SU-DHL-6 (cell line): ENCODE measurements at regions not wholly inside any gene's neighbourhood (a gene's known extent, or its start where the extent isn't known, plus 50 kb on each side); places are given as distances from the start of the nearest gene placed in this dataset.

Experiments
- H2AFZ ChIP-seq: fragments of 200-600 bp; sonication (generic); 2 replicates; pipeline ENCODE4 v1.6.1; 2014; ENCODE audit warnings: low read depth, mild to moderate bottlenecking, moderate library complexity, mixed read lengths, antibody characterized with exemption, low read length; ENCODE audit not compliant: severe bottlenecking
- H3F3A ChIP-seq: fragments of 200-600 bp; shearing (Covaris generic); 2 replicates; pipeline ENCODE4 v1.6.0; 2016; ENCODE audit warnings: antibody characterized with exemption, mild to moderate bottlenecking; ENCODE audit not compliant: insufficient read depth
- H3K27ac ChIP-seq: fragments of 200-600 bp; sonication (generic); 2 replicates; pipeline ENCODE4 v1.5.1; 2016; ENCODE audit warnings: low read depth, mild to moderate bottlenecking, low read length, moderate library complexity, mixed read lengths
- H3K27me3 ChIP-seq: fragments of 200-600 bp; sonication (generic), shearing (Covaris generic); 2 replicates; pipeline ENCODE4 v1.6.0; 2014; ENCODE audit warnings: mild to moderate bottlenecking, low read length
- H3K36me3 ChIP-seq: fragments of 200-600 bp; sonication (generic); 2 replicates; pipeline ENCODE4 v1.6.1; 2014; ENCODE audit warnings: mild to moderate bottlenecking, low read length, mixed read lengths
- H3K4me2 ChIP-seq: fragments of 300-600, 200-600 bp; shearing (Covaris generic), sonication (generic); 2 replicates; pipeline ENCODE4 v1.6.0; 2014; ENCODE audit warnings: low read length, low read depth, mild to moderate bottlenecking; ENCODE audit not compliant: poor library complexity, severe bottlenecking
- H3K4me3 ChIP-seq: fragments of 200-600 bp; sonication (generic); 2 replicates; pipeline ENCODE4 v1.5.1; 2014; ENCODE audit warnings: antibody characterized with exemption, low read length, mild to moderate bottlenecking, mixed read lengths; ENCODE audit not compliant: insufficient read depth, poor library complexity, severe bottlenecking
- H3K79me2 ChIP-seq: fragments of 200-600 bp; sonication (generic); 2 replicates; pipeline ENCODE4 v1.6.1; 2014; ENCODE audit warnings: mild to moderate bottlenecking, low read length, moderate library complexity; ENCODE audit not compliant: insufficient read depth
- H3K9ac ChIP-seq: fragments of 200-600 bp; sonication (generic); 2 replicates; pipeline ENCODE4 v1.7.0; 2014; ENCODE audit warnings: mild to moderate bottlenecking, low read length
- H3K9me2 ChIP-seq: fragments of 200-600 bp; sonication (generic); replicated peaks from 2 replicates; pipeline ENCODE4 v1.6.1; 2014; ENCODE audit warnings: low read length; ENCODE audit not compliant: insufficient read depth
- H3K9me3 ChIP-seq: fragments of 200-600 bp; sonication (generic); 2 replicates; pipeline ENCODE4 v1.6.1; 2014; ENCODE audit warnings: low read length, mixed read lengths; ENCODE audit not compliant: insufficient read depth
- H4K20me1 ChIP-seq: fragments of 200-600 bp; sonication (generic); 2 replicates; pipeline ENCODE4 v1.6.1; 2014; ENCODE audit warnings: low read depth, mild to moderate bottlenecking, antibody characterized with exemption, low read length, moderate library complexity, mixed read lengths
- EZH2phosphoT487 ChIP-seq: fragments of 200-600 bp; sonication (generic), shearing (Covaris generic); conservative IDR thresholded peaks from 2 replicates; pipeline ENCODE4 v1.6.1; 2018; ENCODE audit warnings: mild to moderate bottlenecking, antibody characterized with exemption, low read length, moderate library complexity, mixed read lengths
- TF ChIP-seq, protein P1 (sequence below): fragments of 200-600 bp; sonication (generic); IDR thresholded peaks from one replicate; pipeline ENCODE4 v1.5.1; 2017; ENCODE audit warnings: antibody characterized with exemption, mild to moderate bottlenecking, low read length, moderate library complexity; ENCODE audit not compliant: insufficient read depth, poor library complexity, severe bottlenecking

DNA sequence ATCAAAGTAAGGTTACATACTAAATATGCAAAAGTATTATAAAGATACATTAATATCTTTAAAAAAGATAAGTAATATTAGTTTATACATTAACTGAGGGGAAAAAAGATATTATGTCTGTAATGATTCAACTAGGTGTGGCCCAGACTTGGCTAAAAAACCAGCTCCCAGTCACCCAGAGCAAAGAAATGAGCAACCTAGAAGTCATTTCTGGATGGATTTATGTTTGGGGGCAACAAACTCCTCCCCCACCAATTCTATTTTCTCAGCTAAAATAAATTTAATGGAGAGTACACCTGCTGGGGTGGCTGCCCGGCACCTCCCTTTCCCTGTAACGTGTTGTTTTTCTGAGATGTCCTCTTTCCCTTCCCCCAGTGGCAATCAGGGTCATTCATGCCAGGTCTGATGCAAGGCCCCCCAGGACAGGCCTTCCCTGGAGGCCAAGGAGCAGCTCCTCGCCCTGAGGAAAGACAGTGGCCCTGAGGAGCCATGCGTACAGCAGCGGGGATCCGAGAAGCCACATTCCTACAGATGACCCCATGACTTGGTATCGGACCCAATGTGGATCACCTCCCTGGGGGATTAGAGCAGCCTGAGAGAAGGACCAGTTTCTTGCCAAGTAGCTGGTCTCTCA lies 78.6 kb upstream of the DOCK9 start:
- Histone ChIP-seq H3F3A (no peaks in the 10 kb centered on the region), H4K20me1 (no peaks in the 10 kb centered on the region), H3K9me3 (no peaks in the 10 kb centered on the region), H2AFZ (no peak overlapping the region), H3K4me2 (no peak overlapping the region), H3K9ac (no peak overlapping the region), H3K36me3 (no peaks in the 10 kb centered on the region), H3K79me2 (no peaks in the 10 kb centered on the region), H3K9me2 (no peaks in the 10 kb centered on the region), H3K27me3 (no peaks in the 10 kb centered on the region), H3K4me3 (no peak overlapping the region), H3K27ac (no peak overlapping the region)
- TF ChIP-seq, protein P1, sequence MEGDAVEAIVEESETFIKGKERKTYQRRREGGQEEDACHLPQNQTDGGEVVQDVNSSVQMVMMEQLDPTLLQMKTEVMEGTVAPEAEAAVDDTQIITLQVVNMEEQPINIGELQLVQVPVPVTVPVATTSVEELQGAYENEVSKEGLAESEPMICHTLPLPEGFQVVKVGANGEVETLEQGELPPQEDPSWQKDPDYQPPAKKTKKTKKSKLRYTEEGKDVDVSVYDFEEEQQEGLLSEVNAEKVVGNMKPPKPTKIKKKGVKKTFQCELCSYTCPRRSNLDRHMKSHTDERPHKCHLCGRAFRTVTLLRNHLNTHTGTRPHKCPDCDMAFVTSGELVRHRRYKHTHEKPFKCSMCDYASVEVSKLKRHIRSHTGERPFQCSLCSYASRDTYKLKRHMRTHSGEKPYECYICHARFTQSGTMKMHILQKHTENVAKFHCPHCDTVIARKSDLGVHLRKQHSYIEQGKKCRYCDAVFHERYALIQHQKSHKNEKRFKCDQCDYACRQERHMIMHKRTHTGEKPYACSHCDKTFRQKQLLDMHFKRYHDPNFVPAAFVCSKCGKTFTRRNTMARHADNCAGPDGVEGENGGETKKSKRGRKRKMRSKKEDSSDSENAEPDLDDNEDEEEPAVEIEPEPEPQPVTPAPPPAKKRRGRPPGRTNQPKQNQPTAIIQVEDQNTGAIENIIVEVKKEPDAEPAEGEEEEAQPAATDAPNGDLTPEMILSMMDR: no peak
- TF ChIP-seq EZH2phosphoT487: no peak

DNA sequence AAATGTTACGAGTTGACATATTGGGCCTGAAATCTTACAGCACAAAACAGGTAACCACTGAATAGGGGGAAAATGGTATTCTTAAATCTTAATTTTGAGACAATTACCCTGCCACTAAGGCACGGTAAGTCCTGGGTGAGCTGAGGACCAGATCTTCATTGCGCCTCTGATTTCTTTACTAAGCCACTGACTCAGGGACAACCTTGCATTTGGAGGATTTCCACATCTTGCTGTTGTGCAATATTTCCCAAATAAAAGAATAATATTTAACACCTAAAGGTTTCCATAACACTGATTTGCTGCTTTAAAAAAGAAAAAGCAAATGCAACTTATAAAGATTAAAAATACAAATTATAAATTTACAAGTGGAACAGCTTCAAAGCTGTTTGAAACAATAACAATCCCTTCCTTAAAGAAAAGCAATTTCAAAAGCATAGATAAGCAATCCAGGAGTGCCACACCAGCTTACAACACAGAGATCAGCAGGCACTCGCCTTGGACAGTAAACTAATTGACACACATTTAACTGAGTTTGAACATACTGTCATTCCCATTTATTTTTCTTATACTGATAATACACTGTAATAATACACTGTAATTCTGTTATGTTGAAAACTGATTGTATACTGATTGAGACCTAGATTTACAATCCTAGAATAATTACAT lies 79.6 kb upstream of the DOCK9 start:
- Histone ChIP-seq H3K4me3 (no peak overlapping the region), H3K9me3 (no peaks in the 10 kb centered on the region), H3K9ac (no peak overlapping the region), H4K20me1 (no peaks in the 10 kb centered on the region), H3K27ac (no peak overlapping the region), H3F3A (no peaks in the 10 kb centered on the region), H2AFZ (no peak overlapping the region), H3K79me2 (no peaks in the 10 kb centered on the region), H3K36me3 (no peaks in the 10 kb centered on the region), H3K4me2 (no peak overlapping the region), H3K27me3 (no peaks in the 10 kb centered on the region), H3K9me2 (no peaks in the 10 kb centered on the region)
- TF ChIP-seq, protein P1: no peak
- no peak for TF ChIP-seq EZH2phosphoT487

DNA sequence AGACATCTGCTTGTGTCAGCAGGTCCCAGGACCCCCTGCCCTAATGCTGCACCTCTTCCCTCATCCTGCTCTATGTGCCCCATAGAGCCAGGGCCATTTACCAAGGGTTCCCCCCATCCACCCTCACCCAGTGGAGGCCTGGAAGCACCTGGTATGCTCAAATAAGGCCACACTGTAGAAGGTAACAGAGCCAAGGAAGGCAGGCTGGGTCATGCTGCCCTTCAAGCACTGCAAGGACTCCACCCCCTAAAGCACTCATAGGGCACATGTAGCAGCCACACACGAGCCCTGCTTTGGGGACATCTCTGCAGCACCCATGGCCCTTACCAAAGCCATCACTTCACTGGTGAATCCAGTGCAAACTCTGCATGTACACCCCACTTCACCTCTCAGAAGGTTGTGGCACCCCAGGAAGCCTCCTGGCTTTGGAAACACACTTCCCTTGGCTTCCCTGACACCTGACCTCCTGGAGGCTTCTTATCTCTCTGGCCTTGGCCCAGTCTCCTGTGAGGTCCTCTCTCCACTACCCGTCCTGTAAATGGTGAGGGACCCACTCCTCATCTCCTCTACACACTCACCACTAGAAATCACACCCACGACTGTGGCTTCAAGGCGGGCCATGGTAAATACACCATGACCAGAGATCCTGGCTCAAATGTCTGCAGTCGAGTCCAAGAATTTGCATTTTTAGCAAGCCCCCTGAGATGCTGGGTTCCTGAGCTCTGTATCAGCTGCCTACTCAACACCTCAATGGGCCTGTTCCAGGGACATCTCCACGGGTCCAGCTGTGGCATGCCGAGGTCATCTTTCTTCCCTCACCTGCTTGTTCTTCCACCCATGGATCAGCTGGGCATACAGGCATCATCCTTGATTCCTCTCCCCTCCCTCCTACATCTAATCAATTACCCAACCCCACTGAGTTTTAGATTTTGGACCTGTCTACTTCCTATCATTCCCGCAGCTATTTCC lies 80.9 kb upstream of the DOCK9 start:
- no peak overlapping the region for H3K9ac ChIP-seq
- no peaks in the 10 kb centered on the region for H4K20me1 ChIP-seq
- H3K27ac ChIP-seq: no peak overlapping the region
- no peak overlapping the region for H3K4me3 ChIP-seq
- no peaks in the 10 kb centered on the region for H3K36me3 ChIP-seq
- H3F3A ChIP-seq: no peaks in the 10 kb centered on the region
- H2AFZ ChIP-seq: no peak overlapping the region
- H3K27me3 ChIP-seq: no peaks in the 10 kb centered on the region
- no peak for TF ChIP-seq EZH2phosphoT487
- TF ChIP-seq, protein P1: no peak
- no peaks in the 10 kb centered on the region for H3K9me3 ChIP-seq
- H3K79me2 ChIP-seq: no peaks in the 10 kb centered on the region
- no peak overlapping the region for H3K4me2 ChIP-seq
- H3K9me2 ChIP-seq: no peaks in the 10 kb centered on the region
